H1 (cell line): ENCODE measurements at regions not wholly inside any gene's neighbourhood (a gene's known extent, or its start where the extent isn't known, plus 50 kb on each side); places are given as distances from the start of the nearest gene placed in this dataset.

Source experiments
- CBX8 ChIP-seq: fragments of 300-800, 300-1000 bp; sonication (generic); IDR thresholded peaks from 2 replicates; pipeline ENCODE4 v1.7.1; 2016; ENCODE audit warnings: low read depth, low read length, borderline replicate concordance
- CEBPB ChIP-seq: IDR thresholded peaks from 2 replicates; pipeline ENCODE4 v1.6.1; 2012; ENCODE audit warnings: low read depth, low read length
- CTBP2 ChIP-seq: IDR thresholded peaks from 2 replicates; pipeline ENCODE4 v1.7.0; 2011; ENCODE audit warnings: borderline replicate concordance, mild to moderate bottlenecking, moderate library complexity, mixed read lengths, low read length; ENCODE audit not compliant: insufficient read depth, insufficient read length
- KDM1A ChIP-seq: fragments of 200-600, 300-600 bp; sonication (generic); IDR thresholded peaks from 2 replicates; pipeline ENCODE4 v1.7.1; 2016; ENCODE audit warnings: mild to moderate bottlenecking, low read length, borderline replicate concordance
- POLR2A ChIP-seq, 2 experiments: IDR thresholded peaks; 1 replicate in 1 of 2; 2 replicates in 1 of 2; pipeline ENCODE4 v1.6.1; 2011; ENCODE audit warnings: low read depth in 2 of 2, low read length in 2 of 2, mild to moderate bottlenecking in 2 of 2; ENCODE audit errors: control extremely low read depth in 1 of 2
- POLR2AphosphoS5 ChIP-seq: IDR thresholded peaks from 2 replicates; pipeline ENCODE4 v1.6.1; 2011; ENCODE audit warnings: low read depth, low read length
- RAD21 ChIP-seq, 2 experiments: IDR thresholded peaks in 1 of 2; conservative IDR thresholded peaks in 1 of 2; 2 replicates each; pipeline ENCODE4 v1.6.1; 2011; ENCODE audit warnings: low read depth in 2 of 2, low read length in 2 of 2, improper control_type of control experiment in 1 of 2, inconsistent platforms in 1 of 2, mild to moderate bottlenecking in 1 of 2, moderate library complexity in 1 of 2
- SAP30 ChIP-seq: fragments of 300-600 bp; sonication (generic); IDR thresholded peaks from 2 replicates; pipeline ENCODE4 v1.7.1; 2012; ENCODE audit warnings: low read length, moderate library complexity, mild to moderate bottlenecking, inconsistent platforms; ENCODE audit not compliant: insufficient read depth, insufficient replicate concordance
- TAF1 ChIP-seq: IDR thresholded peaks from 2 replicates; pipeline ENCODE4 v1.6.1; 2011; ENCODE audit warnings: mild to moderate bottlenecking, low read depth, low read length
- TF ChIP-seq, protein P1 (sequence below): IDR thresholded peaks from 2 replicates; pipeline ENCODE4 v1.6.1; 2011; ENCODE audit warnings: low read depth, mild to moderate bottlenecking, low read length; ENCODE audit not compliant: insufficient read depth
- TF ChIP-seq, protein P2 (sequence below), 3 experiments: IDR thresholded peaks; 1 replicate in 2 of 3; 2 replicates in 1 of 3; pipeline versions ENCODE4 v1.5.1 to v1.6.1; 2011; ENCODE audit warnings: low read length in 3 of 3, mild to moderate bottlenecking in 3 of 3, inconsistent platforms in 2 of 3, low read depth in 1 of 3, moderate library complexity in 1 of 3; ENCODE audit not compliant: insufficient read depth in 1 of 3; ENCODE audit errors: control extremely low read depth in 1 of 3
- TF ChIP-seq, protein P3 (sequence below): IDR thresholded peaks from 2 replicates; pipeline ENCODE4 v1.6.1; 2011; ENCODE audit warnings: low read length, improper control_type of control experiment

- TF ChIP-seq, protein P1, sequence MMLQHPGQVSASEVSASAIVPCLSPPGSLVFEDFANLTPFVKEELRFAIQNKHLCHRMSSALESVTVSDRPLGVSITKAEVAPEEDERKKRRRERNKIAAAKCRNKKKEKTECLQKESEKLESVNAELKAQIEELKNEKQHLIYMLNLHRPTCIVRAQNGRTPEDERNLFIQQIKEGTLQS, result no peak
- no peak for TF ChIP-seq POLR2A (IDR thresholded peaks at IDR 0.05; ENCODE audit: control extremely low read depth in 1 of 2, low read depth in 2 of 2, low read length in 2 of 2)
- TF ChIP-seq, protein P2, sequence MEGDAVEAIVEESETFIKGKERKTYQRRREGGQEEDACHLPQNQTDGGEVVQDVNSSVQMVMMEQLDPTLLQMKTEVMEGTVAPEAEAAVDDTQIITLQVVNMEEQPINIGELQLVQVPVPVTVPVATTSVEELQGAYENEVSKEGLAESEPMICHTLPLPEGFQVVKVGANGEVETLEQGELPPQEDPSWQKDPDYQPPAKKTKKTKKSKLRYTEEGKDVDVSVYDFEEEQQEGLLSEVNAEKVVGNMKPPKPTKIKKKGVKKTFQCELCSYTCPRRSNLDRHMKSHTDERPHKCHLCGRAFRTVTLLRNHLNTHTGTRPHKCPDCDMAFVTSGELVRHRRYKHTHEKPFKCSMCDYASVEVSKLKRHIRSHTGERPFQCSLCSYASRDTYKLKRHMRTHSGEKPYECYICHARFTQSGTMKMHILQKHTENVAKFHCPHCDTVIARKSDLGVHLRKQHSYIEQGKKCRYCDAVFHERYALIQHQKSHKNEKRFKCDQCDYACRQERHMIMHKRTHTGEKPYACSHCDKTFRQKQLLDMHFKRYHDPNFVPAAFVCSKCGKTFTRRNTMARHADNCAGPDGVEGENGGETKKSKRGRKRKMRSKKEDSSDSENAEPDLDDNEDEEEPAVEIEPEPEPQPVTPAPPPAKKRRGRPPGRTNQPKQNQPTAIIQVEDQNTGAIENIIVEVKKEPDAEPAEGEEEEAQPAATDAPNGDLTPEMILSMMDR (IDR thresholded peaks at IDR 0.05; ENCODE audit: control extremely low read depth in 1 of 3, insufficient read depth in 1 of 3, low read depth in 1 of 3, low read length in 3 of 3), result no peak
- TF ChIP-seq TAF1, result no peak
- TF ChIP-seq CEBPB, result no peak
- TF ChIP-seq CTBP2, result no peak
- TF ChIP-seq SAP30, result no peak
- TF ChIP-seq, protein P3, sequence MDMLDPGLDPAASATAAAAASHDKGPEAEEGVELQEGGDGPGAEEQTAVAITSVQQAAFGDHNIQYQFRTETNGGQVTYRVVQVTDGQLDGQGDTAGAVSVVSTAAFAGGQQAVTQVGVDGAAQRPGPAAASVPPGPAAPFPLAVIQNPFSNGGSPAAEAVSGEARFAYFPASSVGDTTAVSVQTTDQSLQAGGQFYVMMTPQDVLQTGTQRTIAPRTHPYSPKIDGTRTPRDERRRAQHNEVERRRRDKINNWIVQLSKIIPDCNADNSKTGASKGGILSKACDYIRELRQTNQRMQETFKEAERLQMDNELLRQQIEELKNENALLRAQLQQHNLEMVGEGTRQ, result no peak
- no peak for TF ChIP-seq RAD21 (IDR thresholded peaks at IDR 0.05 in 1 of 2, conservative IDR thresholded peaks at IDR 0.05 in 1 of 2; ENCODE audit: low read depth in 2 of 2, low read length in 2 of 2)
- no peak for TF ChIP-seq CBX8
- TF ChIP-seq KDM1A, result no peak
- no peak for TF ChIP-seq POLR2AphosphoS5
Observed at GRCh38 chr2:129334696-129335410, 644.6 kb upstream of the RAB6C start.
